CD4-positive, alpha-beta T cell treated with Interleukin-21 for 1 hour (primary cell): ENCODE measurements at regions not wholly inside any gene's neighbourhood (a gene's known extent, or its start where the extent isn't known, plus 50 kb on each side); places are given as distances from the start of the nearest gene placed in this dataset.
"Not testable (repeated sequence)": the region's sequence is repeated elsewhere in the genome, so short reads cannot be mapped to it uniquely, and the experiment has no call there.

Experiments used
- DNase-seq: peaks from one replicate; pipeline ENCODE4 v3.0.0-alpha.2; 2020

DNA sequence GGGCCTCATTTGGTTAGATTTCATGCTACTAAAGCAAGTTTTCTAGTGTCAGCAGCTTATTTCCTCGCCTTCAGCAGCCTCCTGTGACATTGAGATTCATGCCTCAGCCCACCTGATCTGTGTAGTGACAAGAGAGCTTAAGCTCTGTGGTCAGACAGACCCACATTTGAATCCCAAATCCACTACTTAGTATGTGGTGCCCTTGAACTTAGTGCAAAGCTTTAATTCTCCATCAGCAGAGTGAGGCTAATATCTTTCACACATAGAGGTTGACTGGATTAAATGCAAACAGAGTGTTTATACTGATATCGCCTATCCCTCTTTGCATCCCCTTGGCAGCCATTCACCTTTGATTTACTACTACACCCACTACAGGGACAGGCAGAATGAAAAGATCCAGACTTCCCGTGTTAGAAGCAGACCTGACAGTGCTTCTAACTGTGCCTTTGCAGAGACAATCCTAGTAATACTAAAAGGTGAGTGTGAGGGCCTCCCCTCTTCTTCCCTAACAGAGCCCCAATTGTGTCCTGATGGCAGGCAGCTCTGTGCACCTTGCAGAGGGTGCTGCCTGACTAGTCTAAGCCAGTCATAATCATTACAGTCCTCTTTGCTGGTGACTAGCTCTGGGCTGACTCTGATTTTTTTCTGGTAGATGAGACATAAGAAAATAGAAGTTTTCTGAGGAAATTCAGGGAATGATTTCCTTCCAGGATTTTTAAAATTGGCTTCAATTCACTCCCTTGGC, 264.0 kb downstream of the CTH start:
- no peak for DNase-seq

DNA sequence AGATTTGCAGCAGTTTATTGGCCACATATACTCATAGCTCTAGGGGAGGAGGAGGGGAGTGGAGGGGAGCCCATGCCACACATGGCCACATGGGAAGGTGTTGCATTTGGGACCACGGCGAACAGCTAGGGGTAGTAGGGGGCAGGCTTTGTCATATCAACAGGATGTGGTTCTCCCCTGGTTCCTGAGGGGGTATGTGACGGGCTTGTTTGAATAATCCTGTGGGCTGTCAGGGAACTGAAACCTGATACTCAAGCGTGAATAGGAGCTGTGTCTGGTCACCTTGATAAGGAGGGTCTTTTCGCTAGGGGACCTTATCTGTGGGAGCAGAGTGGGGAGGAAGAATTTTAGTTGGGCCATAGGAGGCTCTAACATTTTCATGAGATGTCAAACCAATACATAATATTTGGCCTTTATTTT, 264.7 kb downstream of the CTH start:
- DNase-seq: no peak

DNA sequence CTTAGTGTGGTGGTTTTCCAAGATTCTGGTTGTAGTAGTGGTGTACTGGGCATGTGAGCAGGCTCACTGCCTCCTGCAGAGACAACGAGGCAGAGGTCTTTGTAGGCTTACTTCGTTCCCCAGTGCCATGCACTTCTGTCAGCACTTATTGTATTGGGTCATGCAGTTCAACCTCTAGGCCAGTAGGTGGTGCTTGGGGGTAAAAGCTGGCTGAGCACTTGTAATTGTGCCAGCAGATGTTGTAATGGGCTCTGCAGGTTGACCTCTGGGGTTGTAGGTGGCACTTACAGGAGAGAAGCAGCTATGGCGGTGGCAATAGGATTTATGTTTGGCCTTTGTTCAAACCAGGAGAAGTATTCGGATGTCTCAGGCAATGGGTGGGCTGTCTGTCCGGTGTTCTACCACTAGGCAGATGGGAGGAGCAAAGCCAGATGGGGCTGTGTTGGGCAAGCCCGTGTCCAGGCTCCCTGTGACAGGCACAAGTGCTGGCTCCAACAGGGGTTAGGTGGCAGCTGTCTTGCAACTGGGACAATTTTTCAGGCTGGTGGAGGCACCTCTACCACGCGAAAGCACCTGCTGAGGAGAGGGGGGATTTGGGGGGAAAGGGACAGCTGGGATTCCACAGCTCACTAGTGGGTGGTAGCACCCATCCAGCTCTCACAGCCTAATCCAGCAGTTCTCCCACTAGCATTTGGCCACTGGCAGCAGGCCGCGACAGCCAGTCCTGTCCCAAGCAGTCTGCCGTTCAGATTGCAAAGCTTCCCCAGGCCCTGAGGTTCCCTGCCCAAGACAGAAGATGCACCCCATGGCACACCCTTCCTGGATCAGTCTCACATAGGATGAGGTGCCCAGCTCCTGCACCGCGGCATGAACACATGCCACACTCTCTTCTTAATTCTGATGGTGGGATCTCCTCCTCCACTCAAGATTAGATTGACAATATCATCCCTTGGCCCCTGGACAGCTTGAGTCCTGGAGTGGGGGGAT, 274.5 kb downstream of the CTH start:
- DNase-seq: peak; percentile 37

DNA sequence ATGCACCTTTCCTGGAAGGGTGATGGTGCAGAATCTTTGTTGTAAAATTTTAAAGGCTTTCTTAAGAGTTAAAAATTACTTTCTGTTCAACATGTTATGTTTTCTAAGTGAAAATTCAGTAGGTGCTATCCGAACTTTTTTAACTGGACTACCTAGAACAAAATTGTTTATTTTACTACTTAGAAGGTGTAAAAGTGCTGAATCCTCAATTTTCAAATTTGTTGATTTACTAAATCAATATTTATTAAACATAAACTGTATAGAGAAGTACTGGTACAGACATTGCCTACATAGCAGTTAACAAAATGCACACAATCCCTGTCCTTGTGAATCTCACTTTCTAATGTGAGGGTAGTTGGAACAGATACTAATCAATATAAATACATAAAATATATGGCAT, 277.5 kb downstream of the CTH start:
- no peak for DNase-seq

DNA sequence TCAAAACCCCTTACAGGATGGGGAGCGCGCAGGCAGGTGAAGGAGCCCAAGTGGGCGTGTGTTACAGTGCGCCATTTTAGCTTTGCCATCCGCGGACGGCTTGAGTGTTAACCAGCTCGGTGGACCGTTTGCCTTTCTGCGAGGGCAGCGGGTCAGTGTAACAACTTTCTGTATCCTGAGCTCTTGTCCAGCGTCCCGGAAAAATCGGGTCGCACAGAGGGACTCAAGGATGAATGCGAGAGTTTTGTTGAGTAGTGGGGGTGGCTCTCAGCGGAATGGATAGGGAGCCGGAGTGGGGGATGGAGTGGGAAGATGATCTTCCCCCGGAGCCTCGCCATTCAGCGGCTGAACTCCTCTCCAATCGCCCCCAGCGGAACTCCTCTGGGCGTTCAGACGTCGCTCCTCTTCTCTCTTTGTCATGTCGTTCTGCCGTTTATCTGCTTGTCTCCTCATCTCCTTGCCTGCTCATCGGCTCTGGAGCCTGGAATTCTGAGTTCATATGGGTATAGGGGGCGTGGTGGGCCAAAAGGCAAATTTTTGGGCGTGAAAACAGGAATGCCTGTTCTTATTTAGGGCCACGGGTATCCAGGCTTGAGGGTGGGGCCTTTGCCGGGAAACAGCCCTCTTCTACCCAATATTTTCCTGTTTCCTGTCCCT, 295.4 kb downstream of the CTH start:
- no peak for DNase-seq

DNA sequence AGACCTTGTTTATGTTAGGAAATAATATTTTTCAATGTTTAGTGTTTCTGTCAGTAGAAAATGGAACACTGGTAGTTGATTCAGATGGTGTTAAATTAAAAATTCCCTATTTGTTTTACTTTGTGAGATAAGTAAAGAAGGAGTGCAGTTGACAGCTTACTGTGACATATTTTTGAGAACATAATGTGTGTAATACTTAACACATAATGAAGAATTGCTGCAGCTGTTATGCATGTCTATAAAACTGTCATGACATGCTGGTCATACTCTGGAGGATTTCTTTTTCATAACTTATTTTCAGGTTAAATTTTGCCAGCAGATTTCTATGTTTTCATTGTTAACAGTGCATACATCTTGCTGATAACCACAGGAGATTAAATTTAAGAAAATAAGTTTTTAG, 296.1 kb downstream of the CTH start:
- no peak for DNase-seq

DNA sequence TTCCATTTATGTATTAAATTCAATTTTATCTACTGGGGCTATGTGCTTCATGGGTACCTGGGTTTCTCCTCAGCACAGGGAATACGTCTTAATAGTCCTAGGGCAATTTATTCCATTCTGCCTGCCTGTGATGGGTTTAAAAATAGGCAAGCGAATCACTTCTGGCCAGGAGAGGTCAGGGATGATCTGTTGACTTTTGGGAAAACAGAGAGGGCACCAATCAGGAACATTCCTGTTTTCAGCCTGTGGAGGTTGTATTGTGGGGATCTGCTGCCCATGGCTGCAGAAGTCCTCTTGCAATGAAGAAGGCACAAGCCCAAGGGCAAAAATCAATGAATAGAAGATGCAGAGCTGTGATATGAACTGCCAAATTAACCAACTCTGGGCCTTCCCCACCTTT, 303.1 kb downstream of the CTH start:
- no peak for DNase-seq

DNA sequence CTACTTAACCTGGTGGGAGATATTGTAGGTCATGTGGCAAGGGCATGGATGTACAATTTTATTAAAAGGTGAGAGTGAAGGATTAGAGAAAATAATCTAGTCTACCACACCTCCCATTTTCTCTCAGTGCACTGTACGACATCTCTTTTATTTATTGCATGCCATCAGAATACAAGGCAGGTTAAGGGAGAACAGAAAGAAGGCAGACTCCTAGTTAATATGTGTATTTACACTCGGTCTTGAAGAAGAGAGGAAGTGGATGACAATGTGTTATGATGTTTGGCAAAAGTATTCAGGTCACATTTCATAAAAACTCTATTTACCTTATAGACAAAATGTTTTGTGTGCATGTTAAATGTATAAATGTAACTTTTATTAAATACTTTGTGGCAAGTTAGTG, 306.1 kb downstream of the CTH start:
- no peak for DNase-seq

DNA sequence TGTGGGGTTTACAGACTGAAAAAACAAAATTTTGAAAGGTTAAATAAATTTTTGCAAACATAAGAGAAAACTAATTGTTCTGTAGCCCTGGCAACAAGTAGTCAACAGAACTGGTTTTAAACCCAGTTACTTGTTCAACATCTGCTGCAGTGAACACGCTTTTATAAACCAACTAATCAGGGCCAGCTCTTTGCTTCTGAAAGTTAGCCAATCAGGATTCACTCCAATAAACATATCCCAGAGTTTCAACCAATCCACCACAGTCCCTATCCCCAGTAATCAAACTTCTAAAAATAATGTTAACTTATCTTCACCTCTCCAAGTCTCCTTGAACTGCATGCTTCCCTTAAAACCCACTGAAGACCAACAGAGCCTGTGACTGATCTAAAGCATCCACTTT, 306.6 kb downstream of the CTH start:
- DNase-seq: no peak

DNA sequence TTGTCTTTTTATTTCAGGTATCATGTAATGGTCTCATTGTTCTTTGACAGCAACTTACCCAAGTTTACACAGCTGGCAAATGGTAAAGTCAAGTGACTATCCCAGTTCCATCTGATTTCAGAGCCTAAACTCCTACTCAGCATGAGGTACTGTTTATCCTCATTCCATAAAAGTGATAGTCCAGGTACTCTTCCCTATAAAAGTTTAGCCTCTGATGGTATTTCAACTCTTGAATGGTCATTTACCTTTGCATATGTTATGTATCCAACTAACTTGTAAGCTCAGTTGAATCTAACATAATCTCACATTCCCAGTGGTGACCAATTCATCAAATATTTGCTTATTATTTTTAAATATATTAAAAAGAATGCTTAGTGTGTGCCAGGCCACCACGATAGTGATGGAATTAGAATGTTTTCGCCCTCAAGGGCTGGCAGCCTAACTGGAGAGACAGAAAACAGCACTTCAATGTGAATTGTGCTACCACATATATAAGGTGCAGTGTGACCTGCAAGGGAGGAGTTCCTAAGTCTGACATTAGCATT, 307.1 kb downstream of the CTH start:
- DNase-seq: no peak

DNA sequence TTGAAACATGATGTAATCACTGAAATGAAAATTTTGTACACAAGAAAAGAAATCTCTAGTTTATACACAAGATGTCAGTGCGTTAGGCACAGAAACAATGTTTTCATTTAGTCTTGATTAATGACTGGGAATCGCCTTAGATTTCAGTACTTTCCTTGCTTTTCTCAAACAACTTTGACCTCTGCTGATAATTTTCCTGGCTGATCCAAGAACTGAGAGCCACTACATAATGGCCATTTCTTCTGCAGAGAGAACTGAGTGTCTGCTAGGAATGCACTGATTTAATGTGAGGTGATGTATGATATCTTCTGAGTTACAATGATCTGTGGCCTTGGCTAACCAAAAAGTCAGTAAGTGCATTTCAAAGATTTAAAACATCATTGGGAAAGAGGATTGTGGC, 308.1 kb downstream of the CTH start:
- DNase-seq: no peak

DNA sequence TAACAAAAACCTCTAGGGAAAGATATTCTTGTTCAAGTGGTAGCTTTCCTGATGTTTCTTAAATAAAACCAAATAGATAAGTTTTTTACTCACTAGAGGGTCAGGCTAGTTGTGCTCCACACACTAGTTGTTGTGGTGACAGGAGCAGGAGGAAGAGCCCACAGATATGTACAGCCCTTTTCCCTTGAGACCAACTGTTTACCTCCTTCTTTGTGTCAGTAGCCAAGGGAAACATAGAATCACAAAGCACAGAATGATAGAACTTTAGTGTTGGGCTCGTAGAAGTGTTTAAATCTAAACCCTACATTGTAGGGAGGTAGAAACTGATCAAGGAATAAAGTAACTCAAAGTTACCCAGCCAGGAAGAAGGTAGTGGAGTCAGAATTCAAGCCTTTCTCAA, 309.0 kb downstream of the CTH start:
- DNase-seq: no peak

DNA sequence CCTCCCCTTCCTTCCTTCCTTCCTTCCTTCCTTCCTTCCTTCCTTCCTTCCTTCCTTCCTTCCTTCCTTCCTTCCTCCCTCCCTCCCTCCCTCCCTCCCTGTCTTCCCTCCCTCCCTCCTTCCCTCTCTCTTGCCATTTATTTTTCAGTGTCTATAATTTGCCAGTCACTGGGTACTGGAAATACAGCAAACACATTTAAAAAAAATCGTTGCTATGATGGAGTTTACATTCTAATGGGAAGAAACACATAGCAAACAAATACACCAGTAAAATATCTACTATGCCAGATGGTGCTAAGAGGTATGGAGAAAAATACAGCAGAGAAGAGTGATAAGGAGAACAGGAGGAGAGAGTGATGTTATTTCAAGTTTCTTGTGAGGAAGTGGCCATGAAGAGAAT, 309.5 kb downstream of the CTH start:
- no peak for DNase-seq

DNA sequence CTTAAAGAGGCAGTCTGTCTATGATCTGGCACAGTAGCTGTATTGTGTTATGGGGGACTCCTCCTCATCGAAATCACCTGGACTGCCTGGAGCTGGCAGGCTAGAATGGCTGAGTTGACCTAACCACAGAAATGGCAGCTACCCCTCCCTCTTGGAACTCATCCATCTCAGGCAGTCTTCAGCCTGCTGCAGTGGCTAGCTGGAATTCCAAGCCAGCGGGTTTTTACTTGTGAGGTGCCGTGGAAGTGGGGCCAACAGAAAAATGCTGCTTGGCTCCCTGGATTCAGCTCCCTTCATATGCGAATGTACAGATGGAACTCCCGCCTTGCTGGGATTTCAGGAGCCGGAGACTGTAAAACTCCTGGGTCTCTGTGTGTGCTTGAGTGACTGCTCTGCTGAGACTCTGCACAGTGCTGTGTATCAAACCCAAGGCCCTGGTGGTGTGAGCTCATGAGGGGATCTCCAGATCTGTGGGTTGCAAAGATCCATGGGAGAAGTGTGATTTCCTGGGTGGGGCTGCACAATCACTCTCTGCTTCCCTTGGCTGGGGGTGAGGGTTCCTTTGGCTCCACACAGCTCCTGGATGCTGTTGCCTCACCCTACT, 316.9 kb downstream of the CTH start:
- no peak for DNase-seq

DNA sequence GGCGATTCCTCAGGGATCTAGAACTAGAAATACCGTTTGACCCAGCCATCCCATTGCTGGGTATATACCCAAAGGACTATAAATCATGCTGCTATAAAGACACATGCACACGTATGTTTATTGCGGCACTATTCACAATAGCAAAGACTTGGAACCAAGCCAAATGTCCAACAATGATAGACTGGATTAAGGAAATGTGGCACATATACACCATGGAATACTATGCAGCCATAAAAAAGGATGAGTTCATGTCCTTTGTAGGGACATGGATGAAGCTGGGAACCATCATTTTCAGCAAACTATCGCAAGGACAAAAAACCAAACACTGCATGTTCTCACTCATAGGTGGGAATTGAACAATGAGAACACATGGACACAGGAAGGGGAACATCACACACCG, 311.1 kb downstream of the PTGER3 start:
- not testable (repeated sequence) for DNase-seq

DNA sequence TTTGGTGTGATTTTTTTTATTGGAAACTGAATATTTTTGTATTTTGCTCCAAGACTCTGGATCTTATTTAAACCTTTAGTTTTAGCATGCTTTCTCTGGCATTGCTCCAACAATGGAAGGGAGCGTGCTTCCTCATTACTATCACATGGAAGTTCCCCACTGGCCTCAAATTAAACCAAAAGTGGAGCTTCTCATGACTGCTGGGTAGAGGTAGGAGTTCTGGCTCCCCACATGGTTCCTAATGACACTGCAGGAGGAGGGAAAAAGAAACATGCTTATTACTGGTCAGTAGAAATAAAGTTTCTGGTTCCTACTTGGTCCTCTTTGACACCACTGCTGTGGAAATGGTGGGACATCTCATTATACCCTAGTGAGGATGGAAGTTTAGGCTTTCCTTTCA, 310.5 kb downstream of the PTGER3 start:
- no peak for DNase-seq

DNA sequence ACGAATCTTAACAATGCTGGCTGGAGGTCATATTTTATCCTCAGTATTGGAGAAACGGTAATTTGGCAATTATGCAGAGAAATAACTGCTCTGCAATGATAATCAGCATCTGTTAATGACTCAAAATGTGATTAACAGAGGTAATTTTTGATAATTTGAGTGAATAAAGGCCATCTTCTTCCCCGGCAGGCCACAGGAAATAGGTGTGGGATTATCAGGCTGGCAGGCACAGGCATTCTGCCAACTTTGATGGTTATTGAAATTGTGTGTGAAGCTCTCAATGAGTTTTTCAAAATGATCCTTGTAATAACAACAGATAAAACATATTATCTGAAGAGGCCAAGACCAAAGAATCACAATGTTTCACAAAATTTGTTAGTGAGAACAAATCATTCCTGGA, 309.0 kb downstream of the PTGER3 start:
- no peak for DNase-seq

DNA sequence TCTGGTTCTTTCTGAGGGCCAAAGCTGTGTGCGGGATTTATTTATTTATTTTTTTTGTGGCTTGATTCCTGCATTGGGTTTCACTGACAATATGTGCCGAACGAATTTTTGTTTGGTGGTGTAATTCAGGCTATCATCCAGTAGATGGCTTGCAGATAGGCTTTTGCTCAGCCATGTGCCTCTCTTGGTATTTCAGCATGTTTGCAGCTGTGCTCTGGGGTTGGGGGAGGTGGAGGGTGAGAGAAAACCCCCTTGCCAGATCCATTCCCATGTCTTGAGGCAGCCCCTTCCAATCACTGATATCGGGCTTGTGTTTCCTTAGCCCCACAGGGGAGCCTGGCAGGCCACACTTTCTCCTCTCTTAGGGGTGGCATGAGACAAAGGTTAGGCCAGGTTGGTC, 302.4 kb downstream of the PTGER3 start:
- no peak for DNase-seq

DNA sequence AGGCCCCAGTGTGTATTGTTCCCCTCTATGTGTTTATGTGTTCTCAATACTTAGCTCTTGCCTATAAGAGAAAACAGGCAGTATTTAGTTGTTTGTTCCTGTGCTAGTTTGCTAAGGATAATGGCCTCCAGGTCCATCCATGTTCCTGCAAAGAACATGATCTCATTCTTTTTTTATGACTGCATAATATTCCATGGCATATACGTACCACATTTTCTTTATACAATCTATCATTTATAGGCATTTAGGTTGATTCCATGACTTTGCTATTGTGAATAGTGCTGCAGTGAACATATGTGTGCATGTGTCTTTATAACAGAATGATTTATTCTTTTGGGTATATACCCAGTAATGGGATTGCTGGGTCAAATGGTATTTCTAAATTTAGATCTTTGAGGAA, 301.6 kb downstream of the PTGER3 start:
- not testable (repeated sequence) for DNase-seq

DNA sequence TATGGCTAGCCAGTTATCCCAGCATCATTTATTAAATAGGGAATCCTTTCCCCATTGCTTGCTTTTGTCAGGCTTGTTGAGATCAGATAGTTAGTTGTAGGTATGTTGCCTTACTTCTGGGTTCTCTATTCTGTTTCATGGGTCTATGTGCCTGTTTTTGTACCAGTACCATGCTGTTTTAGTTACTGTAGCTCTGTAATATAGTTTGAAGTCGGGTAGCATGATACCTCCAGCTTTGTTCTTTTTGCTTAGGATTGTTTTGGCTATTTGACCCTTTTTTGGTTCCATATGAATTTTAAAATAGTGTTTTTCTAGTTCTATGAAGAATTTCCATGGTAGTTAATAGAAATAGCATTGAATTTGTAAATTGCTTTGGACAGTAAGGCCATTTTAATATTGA, 300.5 kb downstream of the PTGER3 start:
- DNase-seq: not testable (repeated sequence)

DNA sequence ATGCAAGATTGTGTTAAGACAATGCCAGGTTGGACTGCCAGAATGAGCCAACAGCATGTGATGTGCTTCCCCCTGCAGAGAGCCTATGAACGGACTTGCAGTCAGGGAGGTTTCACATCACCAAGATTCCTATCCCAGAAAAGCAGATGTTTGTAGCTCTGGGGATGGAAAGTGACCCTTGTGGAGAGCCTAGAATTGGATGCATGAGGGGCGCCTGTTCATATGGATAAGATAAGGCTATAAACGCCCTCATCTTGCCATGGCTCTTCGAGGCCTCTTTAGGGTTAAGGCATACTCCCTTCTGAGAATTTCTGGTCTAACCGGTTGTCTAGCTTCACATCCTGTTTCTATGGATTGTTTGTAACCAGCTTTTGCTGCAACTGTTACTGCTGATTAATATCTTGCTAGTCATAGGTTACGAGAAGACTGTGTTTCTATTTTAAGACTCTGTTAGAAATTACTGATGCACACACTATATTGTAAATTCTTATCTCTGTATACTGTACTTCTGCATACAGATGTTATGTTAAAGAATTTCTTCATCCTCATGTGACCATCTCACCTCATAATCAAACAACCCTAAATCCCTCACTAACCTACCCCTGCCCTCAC, 295.8 kb downstream of the PTGER3 start:
- DNase-seq: not testable (repeated sequence)

DNA sequence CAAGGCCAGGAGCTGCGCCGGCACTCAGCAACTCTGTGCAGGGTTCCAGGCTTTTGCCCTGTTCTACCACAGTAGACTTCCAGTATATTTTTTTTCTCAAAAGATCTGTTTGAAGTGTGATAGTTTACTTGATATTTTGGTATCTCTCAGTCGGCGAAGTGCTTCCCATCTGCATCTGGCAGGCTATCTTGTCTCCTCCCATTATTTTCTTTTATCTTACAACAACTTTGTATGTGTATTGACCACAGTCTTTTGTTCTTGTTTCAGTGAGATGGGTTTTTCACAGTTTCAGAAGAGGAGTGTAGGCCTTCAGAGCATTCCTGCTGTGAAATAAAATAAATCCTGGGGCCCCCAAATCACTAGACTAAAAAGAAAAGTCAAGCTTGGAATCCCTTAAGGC, 292.9 kb downstream of the PTGER3 start:
- DNase-seq: no peak
